ENCODE measurements at regions not wholly inside any gene's neighbourhood (a gene's known extent, or its start where the extent isn't known, plus 50 kb on each side); places are given as distances from the start of the nearest gene placed in this dataset.

DNA sequence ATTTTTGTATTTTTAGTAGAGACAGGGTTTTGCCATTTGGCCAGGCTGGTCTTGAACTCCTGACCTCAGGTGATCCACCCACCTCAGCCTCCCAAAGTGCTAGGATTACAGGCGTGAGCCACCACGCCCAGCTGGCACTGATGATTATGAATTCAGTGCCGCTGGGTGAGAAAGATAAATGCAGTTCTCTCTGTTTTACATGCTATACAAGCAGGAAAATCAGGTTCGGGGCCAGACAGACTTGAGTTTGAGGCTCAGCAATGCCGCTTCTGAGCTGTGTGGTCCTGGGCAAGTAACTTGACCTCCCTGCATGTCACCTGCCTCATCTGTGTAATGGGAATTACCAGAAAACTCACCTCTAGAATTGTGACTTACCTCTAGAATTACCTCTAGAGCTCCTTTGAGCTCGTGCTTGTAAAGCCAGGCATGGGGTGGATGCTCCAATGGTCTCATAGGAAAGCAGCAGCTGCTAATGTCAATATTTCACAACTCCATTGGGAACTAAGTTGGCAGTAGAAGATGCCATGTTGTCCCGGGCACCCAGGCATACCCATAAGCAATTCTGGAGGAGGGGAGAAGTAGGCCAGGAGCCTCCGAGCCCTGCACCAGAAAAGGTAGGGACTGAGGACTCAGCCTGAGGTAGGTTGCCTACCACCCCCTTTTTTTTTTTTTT, 119.8 kb upstream of the SLC25A33 start:
- Histone ChIP-seq H3K9me3 (ENCODE audit: control insufficient read depth in 5 of 5, low read length in 5 of 5) (no peaks in the 10 kb centered on the region), H3K27ac (ENCODE audit: low read depth, low read length) (no peak overlapping the region), H3K36me3 (ENCODE audit: control insufficient read depth in 5 of 5, insufficient read depth in 5 of 5, low read length in 5 of 5) (no peaks in the 10 kb centered on the region), H3K4me1 (ENCODE audit: control insufficient read depth in 5 of 5, insufficient read depth in 5 of 5, low read length in 5 of 5) (peaks cover 2 to 31% (median 26%) of the 10 kb centered on the region in 5 donors), H3K4me3 (ENCODE audit: low read depth in 1 of 5, low read length in 5 of 5) (no peak overlapping the region), H3K27me3 (ENCODE audit: control insufficient read depth in 5 of 5, insufficient read depth in 4 of 5, low read length in 5 of 5) (peaks cover 0 to 3% (median 0%) of the 10 kb centered on the region in 5 donors), H3K9ac (ENCODE audit: low read length in 5 of 5) (no peak overlapping the region)

DNA sequence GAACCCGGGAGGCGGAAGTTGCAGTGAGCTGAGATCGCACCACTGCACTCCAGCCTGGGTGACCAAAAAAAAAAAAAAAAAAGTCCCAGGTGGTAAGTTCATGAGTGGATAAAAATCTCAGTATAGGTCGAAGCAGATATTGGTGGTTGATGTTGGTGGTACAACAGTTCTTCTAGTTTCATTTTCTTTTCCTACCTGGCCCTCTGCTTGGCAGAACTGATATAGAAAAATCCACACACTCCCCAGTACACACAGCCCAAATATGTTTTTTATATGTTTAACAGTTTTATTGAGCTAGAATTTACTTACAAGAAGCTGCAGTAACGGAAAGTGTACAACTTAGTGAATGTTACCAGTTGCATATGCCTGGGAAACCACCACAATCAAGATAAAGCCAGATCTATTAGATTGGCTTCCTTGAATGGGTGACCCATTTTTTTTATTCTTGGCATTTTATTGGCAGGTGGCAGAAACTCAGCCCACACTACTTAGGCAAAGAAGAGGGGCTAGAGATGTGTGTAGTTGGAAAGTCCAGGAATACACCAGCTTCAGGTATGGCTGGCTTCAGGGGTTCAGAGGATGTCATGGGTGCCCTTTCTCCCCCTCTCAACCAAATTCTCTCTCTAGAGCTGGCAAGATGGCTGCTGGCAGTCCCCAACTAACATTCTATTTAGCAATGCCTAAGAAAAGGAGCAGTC, 118.3 kb upstream of the SLC25A33 start:
- Histone ChIP-seq H3K4me3 (ENCODE audit: low read depth in 1 of 5, low read length in 5 of 5) (no peak overlapping the region), H3K9me3 (ENCODE audit: control insufficient read depth in 5 of 5, low read length in 5 of 5) (no peaks in the 10 kb centered on the region), H3K9ac (ENCODE audit: low read length in 5 of 5) (no peak overlapping the region), H3K36me3 (ENCODE audit: control insufficient read depth in 5 of 5, insufficient read depth in 5 of 5, low read length in 5 of 5) (no peaks in the 10 kb centered on the region), H3K27ac (ENCODE audit: low read depth, low read length) (no peak overlapping the region), H3K27me3 (ENCODE audit: control insufficient read depth in 5 of 5, insufficient read depth in 4 of 5, low read length in 5 of 5) (peaks cover 0 to 3% (median 0%) of the 10 kb centered on the region in 5 donors), H3K4me1 (ENCODE audit: control insufficient read depth in 5 of 5, insufficient read depth in 5 of 5, low read length in 5 of 5) (peaks cover 0 to 27% (median 21%) of the 10 kb centered on the region in 5 donors)

DNA sequence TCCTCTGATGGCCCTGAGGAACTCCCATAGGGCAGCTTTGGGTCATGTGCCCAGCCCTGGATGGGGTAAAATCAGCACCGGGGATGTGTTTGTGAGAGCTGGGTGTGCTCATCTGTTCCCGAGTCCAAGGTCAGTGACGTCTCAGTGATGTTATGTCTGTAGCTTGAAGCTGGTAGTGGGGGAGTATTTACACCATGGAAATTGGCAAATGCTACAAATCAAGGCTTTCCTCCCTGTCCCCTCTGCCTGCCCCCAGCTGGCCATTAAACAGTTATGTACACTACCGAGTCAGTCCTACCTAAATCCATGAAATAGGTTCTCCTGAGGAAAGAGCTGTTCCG, 117.8 kb upstream of the SLC25A33 start:
- H3K9me3 ChIP-seq (ENCODE audit: control insufficient read depth in 5 of 5, low read length in 5 of 5): no peaks in the 10 kb centered on the region
- no peak overlapping the region for H3K4me3 ChIP-seq (ENCODE audit: low read depth in 1 of 5, low read length in 5 of 5)
- H3K4me1 ChIP-seq (ENCODE audit: control insufficient read depth in 5 of 5, insufficient read depth in 5 of 5, low read length in 5 of 5): peaks cover 0 to 27% (median 21%) of the 10 kb centered on the region in 5 donors
- H3K27ac ChIP-seq (ENCODE audit: low read depth, low read length): no peak overlapping the region
- H3K36me3 ChIP-seq (ENCODE audit: control insufficient read depth in 5 of 5, insufficient read depth in 5 of 5, low read length in 5 of 5): no peaks in the 10 kb centered on the region
- peaks cover 0 to 3% (median 0%) of the 10 kb centered on the region in 5 donors for H3K27me3 ChIP-seq (ENCODE audit: control insufficient read depth in 5 of 5, insufficient read depth in 4 of 5, low read length in 5 of 5)
- no peak overlapping the region for H3K9ac ChIP-seq (ENCODE audit: low read length in 5 of 5)

DNA sequence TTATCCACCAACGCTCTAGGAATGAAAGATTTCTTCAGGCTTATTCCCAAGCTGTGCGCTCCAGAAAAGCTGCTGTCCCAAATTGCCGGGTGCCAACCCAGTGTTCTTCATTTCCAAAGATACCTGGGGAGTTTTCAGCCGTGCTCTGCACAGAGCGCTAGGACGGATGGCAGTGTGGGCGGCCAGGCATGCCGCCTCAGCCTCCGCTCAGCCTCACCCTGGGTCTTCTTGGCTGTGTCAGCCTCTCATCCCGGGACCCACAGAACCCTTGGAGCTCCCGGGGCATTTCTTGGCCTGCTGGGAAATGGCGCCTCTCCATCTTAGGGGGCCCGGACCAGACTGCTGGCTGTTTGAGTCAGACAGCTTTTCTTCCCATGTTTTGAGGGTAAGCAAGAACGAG, 116.9 kb upstream of the SLC25A33 start:
- Histone ChIP-seq H3K4me3 (ENCODE audit: low read depth in 1 of 5, low read length in 5 of 5) (no peak overlapping the region), H3K4me1 (ENCODE audit: control insufficient read depth in 5 of 5, insufficient read depth in 5 of 5, low read length in 5 of 5) (peaks cover 0 to 27% (median 21%) of the 10 kb centered on the region in 5 donors), H3K9ac (ENCODE audit: low read length in 5 of 5) (no peak overlapping the region), H3K9me3 (ENCODE audit: control insufficient read depth in 5 of 5, low read length in 5 of 5) (no peaks in the 10 kb centered on the region), H3K36me3 (ENCODE audit: control insufficient read depth in 5 of 5, insufficient read depth in 5 of 5, low read length in 5 of 5) (no peaks in the 10 kb centered on the region), H3K27ac (ENCODE audit: low read depth, low read length) (no peak overlapping the region), H3K27me3 (ENCODE audit: control insufficient read depth in 5 of 5, insufficient read depth in 4 of 5, low read length in 5 of 5) (peaks cover 0 to 3% (median 0%) of the 10 kb centered on the region in 5 donors)

- no peak overlapping the region for H3K9ac ChIP-seq (ENCODE audit: low read length in 5 of 5)
- no peaks in the 10 kb centered on the region for H3K9me3 ChIP-seq (ENCODE audit: control insufficient read depth in 5 of 5, low read length in 5 of 5)
- H3K27me3 ChIP-seq (ENCODE audit: control insufficient read depth in 5 of 5, insufficient read depth in 4 of 5, low read length in 5 of 5): peaks cover 0 to 3% (median 0%) of the 10 kb centered on the region in 5 donors
- H3K27ac ChIP-seq (ENCODE audit: low read depth, low read length): no peak overlapping the region
- H3K36me3 ChIP-seq (ENCODE audit: control insufficient read depth in 5 of 5, insufficient read depth in 5 of 5, low read length in 5 of 5): no peaks in the 10 kb centered on the region
- H3K4me3 ChIP-seq (ENCODE audit: low read depth in 1 of 5, low read length in 5 of 5): no peak overlapping the region
- peaks cover 0 to 27% (median 21%) of the 10 kb centered on the region in 5 donors for H3K4me1 ChIP-seq (ENCODE audit: control insufficient read depth in 5 of 5, insufficient read depth in 5 of 5, low read length in 5 of 5)
These were observed 116.3 kb upstream of the SLC25A33 start for GRCh38 chr1:9422911-9423505.

- Histone ChIP-seq H3K4me3 (ENCODE audit: low read depth in 1 of 5, low read length in 5 of 5) (no peak overlapping the region), H3K9ac (ENCODE audit: low read length in 5 of 5) (no peak overlapping the region), H3K36me3 (ENCODE audit: control insufficient read depth in 5 of 5, insufficient read depth in 5 of 5, low read length in 5 of 5) (no peaks in the 10 kb centered on the region), H3K27me3 (ENCODE audit: control insufficient read depth in 5 of 5, insufficient read depth in 4 of 5, low read length in 5 of 5) (peaks cover 0 to 3% (median 0%) of the 10 kb centered on the region in 5 donors), H3K9me3 (ENCODE audit: control insufficient read depth in 5 of 5, low read length in 5 of 5) (no peaks in the 10 kb centered on the region), H3K27ac (ENCODE audit: low read depth, low read length) (peak overlapping the region; percentile 37), H3K4me1 (ENCODE audit: control insufficient read depth in 5 of 5, insufficient read depth in 5 of 5, low read length in 5 of 5) (peaks cover 3 to 31% (median 30%) of the 10 kb centered on the region in 5 donors)
These were observed 115.0 kb upstream of the SLC25A33 start for GRCh38 chr1:9424261-9424660.

DNA sequence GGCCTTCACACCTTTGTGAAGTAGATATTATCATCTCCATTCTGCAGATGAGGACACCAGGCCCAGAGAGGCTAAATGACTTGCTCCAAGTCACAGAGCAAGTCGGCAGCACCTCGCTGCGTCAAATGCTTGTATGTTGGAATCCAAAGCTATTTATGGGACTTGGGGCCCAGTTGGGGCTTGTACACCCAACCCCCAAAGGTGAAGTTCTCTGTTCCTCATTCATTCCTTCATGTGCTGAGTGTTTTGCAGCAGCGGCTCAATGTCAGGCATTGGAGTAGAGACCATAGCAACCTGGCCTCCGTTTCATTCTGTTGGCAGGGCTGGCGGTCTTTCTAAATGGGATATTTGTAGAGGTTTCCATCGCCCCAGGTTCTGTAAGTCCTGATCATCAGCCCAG, 113.4 kb upstream of the SLC25A33 start:
- H3K36me3 ChIP-seq (ENCODE audit: control insufficient read depth in 5 of 5, insufficient read depth in 5 of 5, low read length in 5 of 5): no peaks in the 10 kb centered on the region
- H3K27me3 ChIP-seq (ENCODE audit: control insufficient read depth in 5 of 5, insufficient read depth in 4 of 5, low read length in 5 of 5): peaks cover 0 to 3% (median 0%) of the 10 kb centered on the region in 5 donors
- no peak overlapping the region for H3K9ac ChIP-seq (ENCODE audit: low read length in 5 of 5)
- H3K4me1 ChIP-seq (ENCODE audit: control insufficient read depth in 5 of 5, insufficient read depth in 5 of 5, low read length in 5 of 5): peaks cover 3 to 34% (median 27%) of the 10 kb centered on the region in 5 donors
- no peak overlapping the region for H3K4me3 ChIP-seq (ENCODE audit: low read depth in 1 of 5, low read length in 5 of 5)
- no peaks in the 10 kb centered on the region for H3K9me3 ChIP-seq (ENCODE audit: control insufficient read depth in 5 of 5, low read length in 5 of 5)
- H3K27ac ChIP-seq (ENCODE audit: low read depth, low read length): no peak overlapping the region

GRCh38 chr1:9426291-9426711, 113.0 kb upstream of the SLC25A33 start:
- no peak overlapping the region for H3K9ac ChIP-seq (ENCODE audit: low read length in 5 of 5)
- peaks cover 0 to 3% (median 0%) of the 10 kb centered on the region in 5 donors for H3K27me3 ChIP-seq (ENCODE audit: control insufficient read depth in 5 of 5, insufficient read depth in 4 of 5, low read length in 5 of 5)
- peaks cover 3 to 30% (median 24%) of the 10 kb centered on the region in 5 donors for H3K4me1 ChIP-seq (ENCODE audit: control insufficient read depth in 5 of 5, insufficient read depth in 5 of 5, low read length in 5 of 5)
- no peaks in the 10 kb centered on the region for H3K9me3 ChIP-seq (ENCODE audit: control insufficient read depth in 5 of 5, low read length in 5 of 5)
- H3K36me3 ChIP-seq (ENCODE audit: control insufficient read depth in 5 of 5, insufficient read depth in 5 of 5, low read length in 5 of 5): no peaks in the 10 kb centered on the region
- H3K27ac ChIP-seq (ENCODE audit: low read depth, low read length): no peak overlapping the region
- H3K4me3 ChIP-seq (ENCODE audit: low read depth in 1 of 5, low read length in 5 of 5): no peak overlapping the region

DNA sequence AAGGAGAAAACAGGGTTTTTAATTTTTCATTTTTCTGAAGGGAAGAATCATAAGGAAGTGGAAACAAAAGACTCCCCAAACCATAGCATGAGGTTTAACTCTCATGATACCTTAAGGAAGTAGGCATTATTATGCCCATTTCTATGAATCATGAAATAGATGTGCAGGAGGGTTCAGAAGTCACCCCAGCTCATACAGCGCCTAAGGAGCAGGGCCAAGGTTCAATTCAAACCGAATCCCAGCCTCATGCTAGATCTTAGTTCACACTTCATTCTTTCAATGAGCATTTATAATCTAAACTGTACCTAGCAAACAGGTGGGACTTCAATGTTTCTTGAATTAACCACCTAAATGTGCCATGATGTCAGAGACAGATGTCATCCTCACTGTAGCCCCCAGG, 111.9 kb upstream of the SLC25A33 start:
- no peaks in the 10 kb centered on the region for H3K36me3 ChIP-seq (ENCODE audit: control insufficient read depth in 5 of 5, insufficient read depth in 5 of 5, low read length in 5 of 5)
- peaks cover 3 to 28% (median 23%) of the 10 kb centered on the region in 5 donors for H3K4me1 ChIP-seq (ENCODE audit: control insufficient read depth in 5 of 5, insufficient read depth in 5 of 5, low read length in 5 of 5)
- H3K27ac ChIP-seq (ENCODE audit: low read depth, low read length): no peak overlapping the region

More for the DNA sequence above, 111.9 kb upstream of the SLC25A33 start:
- Histone ChIP-seq H3K27me3 (ENCODE audit: control insufficient read depth in 5 of 5, insufficient read depth in 4 of 5, low read length in 5 of 5) (peaks cover 0 to 3% (median 0%) of the 10 kb centered on the region in 5 donors), H3K9ac (ENCODE audit: low read length in 5 of 5) (no peak overlapping the region), H3K4me3 (ENCODE audit: low read depth in 1 of 5, low read length in 5 of 5) (no peak overlapping the region), H3K9me3 (ENCODE audit: control insufficient read depth in 5 of 5, low read length in 5 of 5) (no peaks in the 10 kb centered on the region)

All from subcutaneous abdominal adipose tissue (tissue), 5 donors.